MG63 (cell line): ENCODE measurements at regions not wholly inside any gene's neighbourhood (a gene's known extent, or its start where the extent isn't known, plus 50 kb on each side); places are given as distances from the start of the nearest gene placed in this dataset.

ENCODE experiments used
- DNase-seq: peaks from one replicate; pipeline ENCODE4 v3.0.0-alpha.2; 2020
- H3K27me3 ChIP-seq: fragments of 250-450 bp; sonication (Bioruptor Pico); 2 replicates; pipeline ENCODE4 v1.5.1; 2020; ENCODE audit warnings: mild to moderate bottlenecking, moderate library complexity
- H3K36me3 ChIP-seq: fragments of 250-450 bp; sonication (Bioruptor Pico); 2 replicates; pipeline ENCODE4 v1.5.1; 2020; ENCODE audit warnings: mild to moderate bottlenecking, moderate library complexity
- H3K4me3 ChIP-seq: fragments of 250-450 bp; sonication (Bioruptor Pico); 2 replicates; pipeline ENCODE4 v1.5.1; 2020; ENCODE audit warnings: mild to moderate bottlenecking, moderate library complexity
- H3K9me3 ChIP-seq: fragments of 250-450 bp; sonication (Bioruptor Pico); 2 replicates; pipeline ENCODE4 v1.5.1; 2020; ENCODE audit warnings: mild to moderate bottlenecking, moderate library complexity

GRCh38 chr6:166752928-166753721, 126.1 kb upstream of the RPS6KA2 start:
- Histone ChIP-seq H3K27me3 (no peaks in the 10 kb centered on the region), H3K36me3 (no peaks in the 10 kb centered on the region), H3K4me3 (no peak overlapping the region), H3K9me3 (no peaks in the 10 kb centered on the region)
- no peak for DNase-seq

DNA sequence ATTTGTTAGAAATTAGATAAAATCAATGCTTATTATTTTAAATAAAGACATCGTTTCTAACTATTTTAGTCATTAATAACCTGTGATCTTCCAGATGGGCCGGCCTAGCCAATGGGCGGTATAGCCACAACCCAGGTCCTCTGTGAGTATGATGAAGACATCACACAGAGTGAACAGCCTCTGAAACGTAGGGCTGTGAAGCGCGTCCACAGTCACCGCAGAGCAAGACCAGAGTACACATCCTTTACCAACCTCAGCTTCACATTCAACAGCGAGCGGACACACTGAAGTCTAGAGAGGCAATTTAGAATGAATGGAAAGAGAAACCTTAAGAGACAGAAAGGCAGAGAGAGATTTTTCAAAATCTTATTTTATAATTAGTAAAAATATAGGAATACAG, 125.0 kb upstream of the RPS6KA2 start:
- H3K27me3 ChIP-seq = peaks cover 2% of the 10 kb centered on the region; the same call in 1 of the 2 replicates
- DNase-seq = no peak
- H3K9me3 ChIP-seq = no peaks in the 10 kb centered on the region
- no peaks in the 10 kb centered on the region for H3K36me3 ChIP-seq
- no peak overlapping the region for H3K4me3 ChIP-seq

- Histone ChIP-seq H3K27me3 (peaks cover 2% of the 10 kb centered on the region; the same call in 1 of the 2 replicates), H3K4me3 (no peak overlapping the region)
- DNase-seq = no peak
These were observed 124.1 kb upstream of the RPS6KA2 start for GRCh38 chr6:166751051-166751595.

DNA sequence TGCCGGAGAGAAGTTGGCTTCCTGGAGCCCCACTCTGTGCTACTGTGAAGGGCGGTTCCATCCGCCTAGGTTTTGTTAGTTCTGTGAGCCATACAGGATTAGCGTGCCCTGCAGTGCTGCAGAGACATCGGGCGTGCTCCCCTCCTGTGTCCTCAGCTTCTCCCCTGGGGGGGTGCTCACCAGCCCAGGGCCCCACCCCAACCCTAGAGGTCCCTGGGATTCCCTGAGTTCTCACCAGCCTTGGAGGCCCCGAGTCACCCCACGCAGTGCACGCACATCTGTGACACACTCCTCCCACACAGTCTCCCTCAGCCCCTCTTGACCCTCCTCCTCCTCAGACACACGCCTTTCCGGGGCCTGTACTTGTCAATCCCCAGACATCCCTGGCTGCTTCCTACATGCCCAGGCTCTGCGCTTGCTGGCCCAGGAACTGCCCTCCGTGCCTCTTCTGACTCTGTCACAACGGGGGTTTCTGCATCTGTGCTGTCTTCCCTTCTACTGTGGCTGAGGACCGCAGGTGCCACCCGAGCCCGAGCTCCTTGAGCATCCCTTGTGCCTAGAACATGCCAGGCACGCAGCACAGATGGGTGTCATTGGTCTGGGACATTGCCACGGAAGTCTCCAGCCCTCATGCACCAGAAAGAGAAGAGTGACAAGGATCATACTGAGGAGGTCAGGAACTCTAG, 123.2 kb upstream of the RPS6KA2 start:
- Histone ChIP-seq H3K27me3 (peaks cover 2% of the 10 kb centered on the region; the same call in 1 of the 2 replicates), H3K4me3 (no peak overlapping the region), H3K9me3 (no peaks in the 10 kb centered on the region), H3K36me3 (no peaks in the 10 kb centered on the region)
- no peak for DNase-seq

More at GRCh38 chr6:166751051-166751595, 124.1 kb upstream of the RPS6KA2 start:
- H3K9me3 ChIP-seq = no peaks in the 10 kb centered on the region
- no peaks in the 10 kb centered on the region for H3K36me3 ChIP-seq

DNA sequence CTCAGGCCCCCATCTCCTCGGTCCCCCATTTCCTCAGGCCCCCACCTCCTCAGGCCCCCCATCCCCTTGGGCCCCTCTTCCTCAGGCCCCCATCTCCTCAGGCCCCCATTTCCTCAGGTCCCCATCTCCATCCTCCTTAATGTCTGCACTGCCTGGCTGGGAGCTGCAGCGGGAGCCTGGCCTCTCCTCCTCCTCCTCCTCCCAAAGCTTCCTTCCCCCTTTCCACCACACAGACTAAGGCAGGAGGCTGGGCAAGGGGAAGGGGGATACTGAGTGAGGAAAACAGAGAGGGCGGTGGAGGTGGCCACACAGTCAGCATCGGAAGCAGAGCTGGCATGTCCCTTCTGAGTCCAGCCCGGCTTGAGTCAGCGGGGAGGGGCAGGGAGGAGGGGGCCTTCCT, 122.6 kb upstream of the RPS6KA2 start:
- Histone ChIP-seq H3K4me3 (no peak overlapping the region), H3K9me3 (no peaks in the 10 kb centered on the region), H3K36me3 (no peaks in the 10 kb centered on the region), H3K27me3 (peaks cover 2% of the 10 kb centered on the region; the same call in 1 of the 2 replicates)
- DNase-seq = no peak

GRCh38 chr6:166747644-166748595, 120.9 kb upstream of the RPS6KA2 start:
- Histone ChIP-seq H3K9me3 (no peaks in the 10 kb centered on the region), H3K4me3 (no peak overlapping the region), H3K27me3 (peaks cover 2% of the 10 kb centered on the region; the same call in 1 of the 2 replicates), H3K36me3 (no peaks in the 10 kb centered on the region)
- no peak for DNase-seq

GRCh38 chr6:166745801-166746668, 119.0 kb upstream of the RPS6KA2 start:
- no peak for DNase-seq
- Histone ChIP-seq H3K9me3 (no peaks in the 10 kb centered on the region), H3K27me3 (peaks cover 2% of the 10 kb centered on the region; the same call in 1 of the 2 replicates), H3K4me3 (no peak overlapping the region), H3K36me3 (no peaks in the 10 kb centered on the region)

GRCh38 chr6:166744223-166745134, 117.4 kb upstream of the RPS6KA2 start:
- Histone ChIP-seq H3K36me3 (no peaks in the 10 kb centered on the region), H3K27me3 (peaks cover 2% of the 10 kb centered on the region; the same call in 1 of the 2 replicates), H3K9me3 (no peaks in the 10 kb centered on the region), H3K4me3 (no peak overlapping the region)
- no peak for DNase-seq

DNA sequence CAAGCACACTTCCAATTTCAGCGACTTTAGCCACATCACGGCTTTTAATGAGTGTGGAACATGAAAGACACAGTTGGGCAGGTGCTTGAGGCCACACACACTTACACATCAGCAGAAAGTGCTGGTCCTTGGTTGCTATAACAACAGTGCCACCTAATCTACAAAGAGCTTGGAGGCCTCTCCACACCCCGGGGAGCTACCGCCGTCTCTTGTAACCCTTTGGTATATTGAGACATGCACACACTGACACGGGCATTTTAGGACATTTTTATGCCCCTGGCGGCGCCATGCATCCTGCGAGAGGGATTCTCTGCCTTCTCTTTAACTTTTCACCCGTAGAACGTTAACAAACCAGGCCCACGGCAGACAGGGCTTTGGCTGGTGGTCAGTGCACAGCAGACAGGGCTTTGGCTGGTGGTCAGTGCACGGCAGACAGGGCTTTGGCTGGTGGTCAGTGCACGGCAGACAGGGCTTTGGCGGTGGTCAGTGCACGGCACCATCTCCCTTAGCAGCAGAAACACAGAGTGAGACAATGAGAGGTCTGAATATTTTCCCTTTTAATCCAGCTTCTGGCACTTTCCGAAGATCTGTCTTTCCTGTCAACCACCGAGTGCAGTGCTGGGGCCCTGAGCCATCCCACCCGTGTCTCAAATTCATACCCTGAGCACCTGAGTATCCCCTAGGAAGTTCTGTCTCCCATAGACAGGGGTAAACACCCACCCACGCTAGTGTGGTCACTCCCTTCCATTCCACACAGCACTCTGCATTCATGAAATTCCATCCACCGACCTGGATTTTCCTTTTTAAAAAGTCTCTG, 116.6 kb upstream of the RPS6KA2 start:
- no peak for DNase-seq
- H3K4me3 ChIP-seq = no peak overlapping the region
- H3K9me3 ChIP-seq = no peaks in the 10 kb centered on the region
- H3K27me3 ChIP-seq = peaks cover 2% of the 10 kb centered on the region; the same call in 1 of the 2 replicates
- H3K36me3 ChIP-seq = no peaks in the 10 kb centered on the region

GRCh38 chr6:166742981-166743380, 115.9 kb upstream of the RPS6KA2 start:
- Histone ChIP-seq H3K4me3 (no peak overlapping the region), H3K9me3 (no peaks in the 10 kb centered on the region), H3K27me3 (peaks cover 2% of the 10 kb centered on the region; the same call in 1 of the 2 replicates), H3K36me3 (no peaks in the 10 kb centered on the region)
- DNase-seq = no peak

- H3K36me3 ChIP-seq = no peaks in the 10 kb centered on the region
- H3K9me3 ChIP-seq = no peaks in the 10 kb centered on the region
- DNase-seq = no peak
- no peak overlapping the region for H3K4me3 ChIP-seq
- no peaks in the 10 kb centered on the region for H3K27me3 ChIP-seq
These were observed 112.9 kb upstream of the RPS6KA2 start for GRCh38 chr6:166739976-166740318.

DNA sequence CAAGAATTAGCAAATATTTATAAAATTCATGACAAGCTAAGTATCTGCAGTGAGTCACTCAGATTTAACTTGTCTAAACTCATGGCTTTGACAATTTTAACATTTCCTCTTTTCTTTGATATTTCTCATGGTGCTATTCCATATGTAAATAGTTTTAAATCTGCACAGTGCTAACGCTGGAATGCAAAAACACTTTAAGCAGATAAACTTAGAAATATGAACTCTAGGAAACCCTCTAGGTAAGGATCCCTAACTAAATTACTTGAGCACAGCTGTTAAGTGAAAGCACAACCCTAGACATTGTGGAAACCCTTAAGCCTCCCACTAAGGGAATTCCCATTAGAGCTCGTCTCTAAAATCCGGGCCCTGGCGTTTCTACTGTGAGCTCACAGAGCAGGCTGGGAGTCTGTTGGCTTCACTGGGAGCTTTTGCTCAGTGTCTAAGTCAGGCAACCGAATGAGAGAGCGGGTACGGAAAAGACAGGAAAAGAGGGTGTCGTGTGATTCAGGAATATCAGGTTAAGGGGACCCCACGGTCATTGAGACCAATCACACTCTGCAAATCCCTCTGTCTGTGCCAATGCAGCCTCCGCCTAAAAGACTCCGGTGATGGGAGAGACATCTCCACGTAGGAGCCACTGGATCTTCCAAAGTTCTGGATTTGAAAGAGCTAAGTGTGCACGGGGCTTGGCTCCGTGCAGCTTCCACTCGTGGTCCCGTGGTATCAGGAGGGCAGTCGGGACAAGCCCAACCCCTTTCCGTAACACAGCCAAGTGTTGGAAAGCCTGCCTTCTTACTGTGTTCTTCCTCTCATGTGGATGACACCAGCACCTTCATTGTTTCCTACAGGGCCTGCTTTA, 112.3 kb upstream of the RPS6KA2 start:
- Histone ChIP-seq H3K36me3 (no peaks in the 10 kb centered on the region), H3K4me3 (no peak overlapping the region), H3K27me3 (no peaks in the 10 kb centered on the region), H3K9me3 (no peaks in the 10 kb centered on the region)
- DNase-seq = no peak

- Histone ChIP-seq H3K27me3 (no peaks in the 10 kb centered on the region), H3K9me3 (no peaks in the 10 kb centered on the region), H3K36me3 (no peaks in the 10 kb centered on the region), H3K4me3 (no peak overlapping the region)
- no peak for DNase-seq
These were observed 111.5 kb upstream of the RPS6KA2 start for GRCh38 chr6:166738386-166739116.
